Loucy (cell line): ENCODE measurements at regions not wholly inside any gene's neighbourhood (a gene's known extent, or its start where the extent isn't known, plus 50 kb on each side); places are given as distances from the start of the nearest gene placed in this dataset.

Experiments
- EZH2phosphoT487 ChIP-seq: fragments of 200-600 bp; IDR thresholded peaks from 2 replicates; pipeline ENCODE4 v1.6.1; 2018; ENCODE audit warnings: antibody characterized with exemption, mild to moderate bottlenecking, moderate library complexity, borderline replicate concordance
- TF ChIP-seq, protein P1 (sequence below): fragments of 200-600 bp; sonication (generic); conservative IDR thresholded peaks from 2 replicates; pipeline ENCODE4 v1.5.1; 2014; ENCODE audit warnings: mild to moderate bottlenecking, antibody characterized with exemption, low read length

DNA sequence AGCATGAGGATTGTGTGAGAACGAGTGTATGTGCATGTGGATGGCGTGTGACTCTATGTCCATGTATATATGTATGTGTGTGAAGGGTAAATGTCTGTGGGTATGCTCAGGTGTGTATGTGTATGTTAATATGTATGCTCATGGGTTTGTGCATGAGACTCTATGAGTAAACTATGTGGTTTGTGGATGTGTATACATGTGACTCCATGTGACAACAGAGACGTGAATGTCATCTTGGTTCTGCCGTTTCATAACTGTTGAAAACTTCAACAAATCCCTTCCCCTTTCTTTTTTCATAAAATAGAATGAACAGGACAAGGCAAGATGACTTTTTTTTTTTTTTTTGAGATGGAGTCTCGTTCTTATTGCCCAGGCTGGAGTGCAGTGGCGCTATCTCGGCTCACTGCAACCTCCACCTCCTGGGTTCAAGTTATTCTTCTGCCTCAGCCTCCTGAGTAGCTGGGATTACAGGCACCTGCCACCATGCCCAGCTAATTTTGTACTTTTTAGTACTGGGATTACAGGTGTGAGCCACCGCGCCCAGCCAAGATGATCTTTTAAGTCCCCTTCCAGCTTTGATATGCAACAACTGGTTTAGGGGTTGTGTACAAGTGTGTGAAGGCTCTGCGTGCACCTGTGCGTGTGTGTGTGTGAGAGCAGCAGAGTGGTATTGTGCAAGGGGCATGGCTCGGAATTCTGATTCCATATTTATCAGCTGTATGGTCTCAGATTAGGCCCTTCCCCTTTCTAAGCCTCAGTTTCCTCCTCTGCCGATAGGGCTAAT lies 106.3 kb downstream of the EBNA1BP2 start:
- TF ChIP-seq, protein P1, sequence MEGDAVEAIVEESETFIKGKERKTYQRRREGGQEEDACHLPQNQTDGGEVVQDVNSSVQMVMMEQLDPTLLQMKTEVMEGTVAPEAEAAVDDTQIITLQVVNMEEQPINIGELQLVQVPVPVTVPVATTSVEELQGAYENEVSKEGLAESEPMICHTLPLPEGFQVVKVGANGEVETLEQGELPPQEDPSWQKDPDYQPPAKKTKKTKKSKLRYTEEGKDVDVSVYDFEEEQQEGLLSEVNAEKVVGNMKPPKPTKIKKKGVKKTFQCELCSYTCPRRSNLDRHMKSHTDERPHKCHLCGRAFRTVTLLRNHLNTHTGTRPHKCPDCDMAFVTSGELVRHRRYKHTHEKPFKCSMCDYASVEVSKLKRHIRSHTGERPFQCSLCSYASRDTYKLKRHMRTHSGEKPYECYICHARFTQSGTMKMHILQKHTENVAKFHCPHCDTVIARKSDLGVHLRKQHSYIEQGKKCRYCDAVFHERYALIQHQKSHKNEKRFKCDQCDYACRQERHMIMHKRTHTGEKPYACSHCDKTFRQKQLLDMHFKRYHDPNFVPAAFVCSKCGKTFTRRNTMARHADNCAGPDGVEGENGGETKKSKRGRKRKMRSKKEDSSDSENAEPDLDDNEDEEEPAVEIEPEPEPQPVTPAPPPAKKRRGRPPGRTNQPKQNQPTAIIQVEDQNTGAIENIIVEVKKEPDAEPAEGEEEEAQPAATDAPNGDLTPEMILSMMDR = no peak
- no peak for TF ChIP-seq EZH2phosphoT487
